K562 (cell line): ENCODE measurements at regions not wholly inside any gene's neighbourhood (a gene's known extent, or its start where the extent isn't known, plus 50 kb on each side); places are given as distances from the start of the nearest gene placed in this dataset.

Experiments used
- BACH1 ChIP-seq: fragments of 200-800 bp; sonication (Bioruptor generic); IDR thresholded peaks from 2 replicates; pipeline ENCODE4 v1.6.1; 2016; ENCODE audit warnings: missing genetic modification characterization, missing compliant biosample characterization
- CREM ChIP-seq: IDR thresholded peaks from 2 replicates; pipeline ENCODE4 v1.6.1; 2014; ENCODE audit warnings: antibody characterized with exemption, low read depth
- EP400 ChIP-seq: fragments of 450-650 bp; IDR thresholded peaks from 2 replicates; pipeline ENCODE4 v1.6.1; 2017; ENCODE audit warnings: antibody characterized with exemption, mild to moderate bottlenecking, moderate library complexity
- JUND ChIP-seq, 2 experiments: IDR thresholded peaks; 2 replicates in 1 of 2; 3 replicates in 1 of 2; pipeline ENCODE4 v1.6.1; 2011; ENCODE audit warnings: borderline replicate concordance in 2 of 2, low read depth in 2 of 2, low read length in 2 of 2, improper control_type of control experiment in 1 of 2, missing biosample characterization in 1 of 2, missing genetic modification characterization in 1 of 2, missing genetic modification reagents in 1 of 2
- KLF16 ChIP-seq: IDR thresholded peaks from 2 replicates; pipeline ENCODE4 v1.6.1; 2016; ENCODE audit warnings: antibody characterized with exemption
- MEIS2 ChIP-seq: fragments of 450-650 bp; IDR thresholded peaks from 2 replicates; pipeline ENCODE4 v1.6.1; 2014; ENCODE audit warnings: mild to moderate bottlenecking; ENCODE audit not compliant: partially characterized antibody
- NCOA6 ChIP-seq: fragments of 450-650 bp; IDR thresholded peaks from 2 replicates; pipeline ENCODE4 v1.6.1; 2017; ENCODE audit warnings: mild to moderate bottlenecking
- NFE2 ChIP-seq: IDR thresholded peaks from 2 replicates; pipeline ENCODE4 v1.6.1; 2014; ENCODE audit warnings: antibody characterized with exemption, low read depth
- RBM14 ChIP-seq: fragments of 200-400 bp; formaldehyde crosslinking; IDR thresholded peaks from 2 replicates; pipeline ENCODE4 v1.6.1; 2018; ENCODE audit warnings: low read depth, mild to moderate bottlenecking, low read length, moderate library complexity, borderline replicate concordance; ENCODE audit not compliant: insufficient read depth
- SIRT6 ChIP-seq: IDR thresholded peaks from one replicate; pipeline ENCODE4 v1.6.1; 2012; ENCODE audit warnings: low read depth, mild to moderate bottlenecking, control low read depth, inconsistent platforms, low read length, moderate library complexity
- WHSC1 ChIP-seq: IDR thresholded peaks from one replicate; pipeline ENCODE4 v1.6.1; 2012; ENCODE audit warnings: low read length, control low read depth, inconsistent platforms
- XRCC3 ChIP-seq: fragments of 450-650 bp; IDR thresholded peaks from 2 replicates; pipeline ENCODE4 v1.6.1; 2017; ENCODE audit warnings: mild to moderate bottlenecking, moderate library complexity
- ZZZ3 ChIP-seq: fragments of 450-650 bp; IDR thresholded peaks from 2 replicates; pipeline ENCODE4 v1.6.1; 2016; ENCODE audit warnings: antibody characterized with exemption, mild to moderate bottlenecking, moderate library complexity
- TF ChIP-seq, protein P1 (sequence below): fragments of 250-450 bp; sonication (Bioruptor Pico); IDR thresholded peaks from 2 replicates; pipeline ENCODE4 v1.4.0; 2020; ENCODE audit warnings: mild to moderate bottlenecking, moderate library complexity, borderline replicate concordance
- TF ChIP-seq, protein P2 (sequence below): fragments of 250-450 bp; sonication (Bioruptor Pico); IDR thresholded peaks from 2 replicates; pipeline ENCODE4 v1.8.0; 2022; ENCODE audit warnings: inconsistent platforms
- TF ChIP-seq, protein P3 (sequence below): conservative IDR thresholded peaks from 2 replicates; pipeline ENCODE4 v1.6.1; 2011; ENCODE audit warnings: low read depth, mild to moderate bottlenecking, low read length; ENCODE audit not compliant: control insufficient read depth
- TF ChIP-seq, protein P4 (sequence below): fragments of 250-450 bp; sonication (Bioruptor Pico); IDR thresholded peaks from 2 replicates; pipeline ENCODE4 v1.8.0; 2021; ENCODE audit warnings: borderline replicate concordance, mild to moderate bottlenecking, moderate library complexity; ENCODE audit not compliant: poor library complexity, severe bottlenecking
- TF ChIP-seq, protein P5 (sequence below): fragments of 450-650 bp; conservative IDR thresholded peaks from 2 replicates; pipeline ENCODE4 v1.6.1; 2016; ENCODE audit warnings: missing genetic modification characterization, low read depth, mild to moderate bottlenecking, missing compliant biosample characterization, moderate library complexity
- TF ChIP-seq, protein P6 (sequence below): fragments of 250-450 bp; sonication (Bioruptor Pico); IDR thresholded peaks from 2 replicates; pipeline ENCODE4 v1.9.0; 2021; ENCODE audit warnings: mild to moderate bottlenecking, inconsistent platforms

DNA sequence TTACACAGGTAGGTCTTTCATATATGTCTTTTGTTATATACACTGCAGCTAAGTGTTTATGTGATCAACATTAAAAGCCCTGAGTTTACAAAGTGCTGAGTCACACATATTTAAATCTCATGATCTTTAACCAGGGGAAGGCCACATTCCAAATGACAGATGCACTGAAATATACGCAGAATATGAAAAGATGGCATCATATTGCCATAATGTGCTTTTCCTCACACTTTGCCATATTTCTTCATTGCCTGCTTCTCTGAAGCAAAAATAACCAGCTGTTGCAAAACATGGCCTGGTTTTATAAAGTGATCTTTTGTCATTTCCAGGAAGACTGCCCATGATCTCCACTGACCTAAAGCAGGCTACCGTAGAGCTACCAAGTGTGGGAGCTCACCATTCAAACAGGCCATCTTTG, 93.5 kb upstream of the MAPRE2 start (continued):
- TF ChIP-seq, protein P1, sequence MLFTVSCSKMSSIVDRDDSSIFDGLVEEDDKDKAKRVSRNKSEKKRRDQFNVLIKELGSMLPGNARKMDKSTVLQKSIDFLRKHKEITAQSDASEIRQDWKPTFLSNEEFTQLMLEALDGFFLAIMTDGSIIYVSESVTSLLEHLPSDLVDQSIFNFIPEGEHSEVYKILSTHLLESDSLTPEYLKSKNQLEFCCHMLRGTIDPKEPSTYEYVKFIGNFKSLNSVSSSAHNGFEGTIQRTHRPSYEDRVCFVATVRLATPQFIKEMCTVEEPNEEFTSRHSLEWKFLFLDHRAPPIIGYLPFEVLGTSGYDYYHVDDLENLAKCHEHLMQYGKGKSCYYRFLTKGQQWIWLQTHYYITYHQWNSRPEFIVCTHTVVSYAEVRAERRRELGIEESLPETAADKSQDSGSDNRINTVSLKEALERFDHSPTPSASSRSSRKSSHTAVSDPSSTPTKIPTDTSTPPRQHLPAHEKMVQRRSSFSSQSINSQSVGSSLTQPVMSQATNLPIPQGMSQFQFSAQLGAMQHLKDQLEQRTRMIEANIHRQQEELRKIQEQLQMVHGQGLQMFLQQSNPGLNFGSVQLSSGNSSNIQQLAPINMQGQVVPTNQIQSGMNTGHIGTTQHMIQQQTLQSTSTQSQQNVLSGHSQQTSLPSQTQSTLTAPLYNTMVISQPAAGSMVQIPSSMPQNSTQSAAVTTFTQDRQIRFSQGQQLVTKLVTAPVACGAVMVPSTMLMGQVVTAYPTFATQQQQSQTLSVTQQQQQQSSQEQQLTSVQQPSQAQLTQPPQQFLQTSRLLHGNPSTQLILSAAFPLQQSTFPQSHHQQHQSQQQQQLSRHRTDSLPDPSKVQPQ (CRISPR knock-in tag), result no peak
- TF ChIP-seq ZZZ3 (no peak), JUND (IDR thresholded peaks at IDR 0.05; ENCODE audit: borderline replicate concordance, low read depth, low read length) (peak; percentile 8; the same call in 1 of the 2 replicates), JUND (tag; IDR thresholded peaks at IDR 0.05; ENCODE audit: borderline replicate concordance, low read depth, low read length) (no peak), SIRT6 (no peak), WHSC1 (no peak), CREM (no peak), RBM14 (no peak), NCOA6 (no peak), KLF16 (no peak), NFE2 (peak; percentile 93), MEIS2 (peak; percentile 28), EP400 (peak; percentile 24; the same call in 1 of the 2 replicates), BACH1 (tag) (peak; percentile 99), XRCC3 (no peak)
- TF ChIP-seq, protein P2, sequence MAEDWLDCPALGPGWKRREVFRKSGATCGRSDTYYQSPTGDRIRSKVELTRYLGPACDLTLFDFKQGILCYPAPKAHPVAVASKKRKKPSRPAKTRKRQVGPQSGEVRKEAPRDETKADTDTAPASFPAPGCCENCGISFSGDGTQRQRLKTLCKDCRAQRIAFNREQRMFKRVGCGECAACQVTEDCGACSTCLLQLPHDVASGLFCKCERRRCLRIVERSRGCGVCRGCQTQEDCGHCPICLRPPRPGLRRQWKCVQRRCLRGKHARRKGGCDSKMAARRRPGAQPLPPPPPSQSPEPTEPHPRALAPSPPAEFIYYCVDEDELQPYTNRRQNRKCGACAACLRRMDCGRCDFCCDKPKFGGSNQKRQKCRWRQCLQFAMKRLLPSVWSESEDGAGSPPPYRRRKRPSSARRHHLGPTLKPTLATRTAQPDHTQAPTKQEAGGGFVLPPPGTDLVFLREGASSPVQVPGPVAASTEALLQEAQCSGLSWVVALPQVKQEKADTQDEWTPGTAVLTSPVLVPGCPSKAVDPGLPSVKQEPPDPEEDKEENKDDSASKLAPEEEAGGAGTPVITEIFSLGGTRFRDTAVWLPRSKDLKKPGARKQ (CRISPR knock-in tag), result no peak
- TF ChIP-seq, protein P3, sequence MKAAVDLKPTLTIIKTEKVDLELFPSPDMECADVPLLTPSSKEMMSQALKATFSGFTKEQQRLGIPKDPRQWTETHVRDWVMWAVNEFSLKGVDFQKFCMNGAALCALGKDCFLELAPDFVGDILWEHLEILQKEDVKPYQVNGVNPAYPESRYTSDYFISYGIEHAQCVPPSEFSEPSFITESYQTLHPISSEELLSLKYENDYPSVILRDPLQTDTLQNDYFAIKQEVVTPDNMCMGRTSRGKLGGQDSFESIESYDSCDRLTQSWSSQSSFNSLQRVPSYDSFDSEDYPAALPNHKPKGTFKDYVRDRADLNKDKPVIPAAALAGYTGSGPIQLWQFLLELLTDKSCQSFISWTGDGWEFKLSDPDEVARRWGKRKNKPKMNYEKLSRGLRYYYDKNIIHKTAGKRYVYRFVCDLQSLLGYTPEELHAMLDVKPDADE, result no peak
- TF ChIP-seq, protein P4, sequence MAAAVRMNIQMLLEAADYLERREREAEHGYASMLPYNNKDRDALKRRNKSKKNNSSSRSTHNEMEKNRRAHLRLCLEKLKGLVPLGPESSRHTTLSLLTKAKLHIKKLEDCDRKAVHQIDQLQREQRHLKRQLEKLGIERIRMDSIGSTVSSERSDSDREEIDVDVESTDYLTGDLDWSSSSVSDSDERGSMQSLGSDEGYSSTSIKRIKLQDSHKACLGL (CRISPR knock-in tag), result no peak
- TF ChIP-seq, protein P5, sequence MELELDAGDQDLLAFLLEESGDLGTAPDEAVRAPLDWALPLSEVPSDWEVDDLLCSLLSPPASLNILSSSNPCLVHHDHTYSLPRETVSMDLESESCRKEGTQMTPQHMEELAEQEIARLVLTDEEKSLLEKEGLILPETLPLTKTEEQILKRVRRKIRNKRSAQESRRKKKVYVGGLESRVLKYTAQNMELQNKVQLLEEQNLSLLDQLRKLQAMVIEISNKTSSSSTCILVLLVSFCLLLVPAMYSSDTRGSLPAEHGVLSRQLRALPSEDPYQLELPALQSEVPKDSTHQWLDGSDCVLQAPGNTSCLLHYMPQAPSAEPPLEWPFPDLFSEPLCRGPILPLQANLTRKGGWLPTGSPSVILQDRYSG (tag), result no peak
- TF ChIP-seq, protein P6, sequence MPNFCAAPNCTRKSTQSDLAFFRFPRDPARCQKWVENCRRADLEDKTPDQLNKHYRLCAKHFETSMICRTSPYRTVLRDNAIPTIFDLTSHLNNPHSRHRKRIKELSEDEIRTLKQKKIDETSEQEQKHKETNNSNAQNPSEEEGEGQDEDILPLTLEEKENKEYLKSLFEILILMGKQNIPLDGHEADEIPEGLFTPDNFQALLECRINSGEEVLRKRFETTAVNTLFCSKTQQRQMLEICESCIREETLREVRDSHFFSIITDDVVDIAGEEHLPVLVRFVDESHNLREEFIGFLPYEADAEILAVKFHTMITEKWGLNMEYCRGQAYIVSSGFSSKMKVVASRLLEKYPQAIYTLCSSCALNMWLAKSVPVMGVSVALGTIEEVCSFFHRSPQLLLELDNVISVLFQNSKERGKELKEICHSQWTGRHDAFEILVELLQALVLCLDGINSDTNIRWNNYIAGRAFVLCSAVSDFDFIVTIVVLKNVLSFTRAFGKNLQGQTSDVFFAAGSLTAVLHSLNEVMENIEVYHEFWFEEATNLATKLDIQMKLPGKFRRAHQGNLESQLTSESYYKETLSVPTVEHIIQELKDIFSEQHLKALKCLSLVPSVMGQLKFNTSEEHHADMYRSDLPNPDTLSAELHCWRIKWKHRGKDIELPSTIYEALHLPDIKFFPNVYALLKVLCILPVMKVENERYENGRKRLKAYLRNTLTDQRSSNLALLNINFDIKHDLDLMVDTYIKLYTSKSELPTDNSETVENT (CRISPR knock-in tag), result no peak
